ENCODE measurements at regions not wholly inside any gene's neighbourhood (a gene's known extent, or its start where the extent isn't known, plus 50 kb on each side); places are given as distances from the start of the nearest gene placed in this dataset.
"Not testable (repeated sequence)": the region's sequence is repeated elsewhere in the genome, so short reads cannot be mapped to it uniquely, and the experiment has no call there.

- no peak for DNase-seq (ENCODE audit: low read depth)
- no peak for TF ChIP-seq CTCF (IDR thresholded peaks at IDR 0.05; ENCODE audit: insufficient read depth, low read length)
These were observed 174.3 kb downstream of the MRPS30 start for GRCh38 chr5:44983006-44983405.

GRCh38 chr5:44987026-44987425 lies 178.3 kb downstream of the MRPS30 start:
- no peak for DNase-seq (ENCODE audit: low read depth)

More at GRCh38 chr5:44983006-44983405, 174.3 kb downstream of the MRPS30 start:
- H3K4me3 ChIP-seq (ENCODE audit: low read depth, low read length), result no peak overlapping the region

GRCh38 chr5:44991693-44992092 lies 182.9 kb downstream of the MRPS30 start:
- no peak overlapping the region for H3K4me3 ChIP-seq (ENCODE audit: low read depth, low read length)
- DNase-seq (ENCODE audit: low read depth), result no peak
- no peak for TF ChIP-seq CTCF (IDR thresholded peaks at IDR 0.05; ENCODE audit: insufficient read depth, low read length)

More at GRCh38 chr5:44987026-44987425, 178.3 kb downstream of the MRPS30 start:
- no peak overlapping the region for H3K4me3 ChIP-seq (ENCODE audit: low read depth, low read length)
- no peak for TF ChIP-seq CTCF (IDR thresholded peaks at IDR 0.05; ENCODE audit: insufficient read depth, low read length)

GRCh38 chr5:44993286-44993685 lies 184.5 kb downstream of the MRPS30 start:
- TF ChIP-seq CTCF (IDR thresholded peaks at IDR 0.05; ENCODE audit: insufficient read depth, low read length), result no peak
- DNase-seq (ENCODE audit: low read depth), result no peak
- H3K4me3 ChIP-seq (ENCODE audit: low read depth, low read length), result no peak overlapping the region

- no peak for DNase-seq (ENCODE audit: low read depth)
- no peak for TF ChIP-seq CTCF (IDR thresholded peaks at IDR 0.05; ENCODE audit: insufficient read depth, low read length)
- no peak overlapping the region for H3K4me3 ChIP-seq (ENCODE audit: low read depth, low read length)
These were observed 188.8 kb downstream of the MRPS30 start for GRCh38 chr5:44997506-44997905.

- H3K4me3 ChIP-seq (ENCODE audit: low read depth, low read length); DNase-seq (ENCODE audit: low read depth): not testable (repeated sequence)
These were observed 198.4 kb downstream of the MRPS30 start for GRCh38 chr5:45007102-45007501.

GRCh38 chr5:45017568-45017967 lies 208.8 kb downstream of the MRPS30 start:
- no peak for TF ChIP-seq CTCF (IDR thresholded peaks at IDR 0.05; ENCODE audit: insufficient read depth, low read length)
- H3K4me3 ChIP-seq (ENCODE audit: low read depth, low read length), result no peak overlapping the region
- no peak for DNase-seq (ENCODE audit: low read depth)

Measured in fibroblast of the aortic adventitia (primary cell).